Tibial nerve (tissue), 4 donors: ENCODE measurements at regions not wholly inside any gene's neighbourhood (a gene's known extent, or its start where the extent isn't known, plus 50 kb on each side); places are given as distances from the start of the nearest gene placed in this dataset.

ENCODE experiments used
- CTCF ChIP-seq, 5 experiments: fragments of 200-600 bp in 3 of 5; fragments of 450-650 bp in 2 of 5; sonication (generic) in 3 of 5; IDR thresholded peaks; one replicate each; pipeline ENCODE4 v1.5.1; 2016 to 2019; ENCODE audit warnings: antibody characterized with exemption in 5 of 5, mild to moderate bottlenecking in 3 of 5, moderate library complexity in 2 of 5
- EP300 ChIP-seq, 2 donors: sonication (generic); formaldehyde crosslinking; IDR thresholded peaks; one replicate each; pipeline ENCODE4 v1.6.1; 2017; ENCODE audit warnings: antibody characterized with exemption in 2 of 2, mild to moderate bottlenecking in 1 of 2

- TF ChIP-seq CTCF (IDR thresholded peaks at IDR 0.05) (no peak), EP300 (IDR thresholded peaks at IDR 0.05) (no peak)
These were observed 1350.4 kb downstream of the AMY1C start for GRCh38 chr1:105100102-105100501.
